Keratinocyte (primary cell): ENCODE measurements at regions not wholly inside any gene's neighbourhood (a gene's known extent, or its start where the extent isn't known, plus 50 kb on each side); places are given as distances from the start of the nearest gene placed in this dataset.

Source experiments
- DNase-seq: peaks from one replicate; pipeline ENCODE4 v3.0.0-alpha.2; 2011; ENCODE audit warnings: low read depth, missing footprints, low spot score
- FAIRE-seq: peaks from 2 replicates; lab custom pipeline; 2011; peaks lifted over from hg19 to GRCh38; lab: Jason Lieb, UNC
- H2AFZ ChIP-seq: 2 replicates; pipeline ENCODE4 v1.6.0; 2012; ENCODE audit warnings: low read length, control low read depth, inconsistent platforms; ENCODE audit not compliant: control insufficient read depth
- H3K27ac ChIP-seq: 2 replicates; pipeline ENCODE4 v1.5.1; 2011; ENCODE audit warnings: low read length; ENCODE audit not compliant: control insufficient read depth, insufficient read depth
- H3K27me3 ChIP-seq: 3 replicates; pipeline ENCODE4 v1.6.0; 2011; ENCODE audit warnings: low read length; ENCODE audit not compliant: control insufficient read depth, insufficient read depth; ENCODE audit errors: extremely low read depth
- H3K36me3 ChIP-seq, 2 experiments: 2 replicates in 1 of 2; 3 replicates in 1 of 2; pipeline ENCODE4 v1.5.1; 2011; ENCODE audit warnings: low read length in 2 of 2, mild to moderate bottlenecking in 1 of 2; ENCODE audit not compliant: control insufficient read depth in 2 of 2, insufficient read depth in 2 of 2; ENCODE audit errors: extremely low read depth in 1 of 2
- H3K4me1 ChIP-seq: 3 replicates; pipeline ENCODE4 v1.5.1; 2011; ENCODE audit warnings: low read length; ENCODE audit not compliant: control insufficient read depth, insufficient read depth; ENCODE audit errors: extremely low read depth
- H3K4me2 ChIP-seq: 3 replicates; pipeline ENCODE4 v1.6.0; 2011; ENCODE audit warnings: low read depth, low read length; ENCODE audit not compliant: control insufficient read depth, insufficient read depth; ENCODE audit errors: extremely low read depth
- H3K4me3 ChIP-seq, 3 experiments: fragments of 200-600 bp in 1 of 3; sonication (generic) in 1 of 3; 2 replicates in 2 of 3; 3 replicates in 1 of 3; pipeline ENCODE4 v1.5.1; 2011 to 2016; ENCODE audit warnings: low read length in 3 of 3, mild to moderate bottlenecking in 3 of 3, control low read depth in 2 of 3, inconsistent platforms in 1 of 3, low read depth in 1 of 3, mixed read lengths in 1 of 3, mixed run types in 1 of 3, moderate library complexity in 1 of 3; ENCODE audit not compliant: control insufficient read depth in 2 of 3, insufficient read depth in 2 of 3; ENCODE audit errors: extremely low read depth in 1 of 3
- H3K79me2 ChIP-seq: 2 replicates; pipeline ENCODE4 v1.6.0; 2012; ENCODE audit warnings: low read length; ENCODE audit not compliant: control insufficient read depth, insufficient read depth
- H3K9ac ChIP-seq: 3 replicates; pipeline ENCODE4 v1.6.0; 2011; ENCODE audit warnings: low read length; ENCODE audit not compliant: control insufficient read depth, insufficient read depth; ENCODE audit errors: extremely low read depth
- H3K9me1 ChIP-seq: 3 replicates; pipeline ENCODE4 v1.6.0; 2011; ENCODE audit warnings: low read length; ENCODE audit not compliant: control insufficient read depth, insufficient read depth; ENCODE audit errors: extremely low read depth
- H3K9me3 ChIP-seq: 2 replicates; pipeline ENCODE4 v1.5.1; 2012; ENCODE audit warnings: low read depth, low read length; ENCODE audit not compliant: control insufficient read depth
- H4K20me1 ChIP-seq: 3 replicates; pipeline ENCODE4 v1.6.0; 2011; ENCODE audit warnings: low read length; ENCODE audit not compliant: control insufficient read depth, insufficient read depth; ENCODE audit errors: extremely low read depth
- EZH2 ChIP-seq: IDR thresholded peaks from one replicate; pipeline ENCODE4 v1.6.1; 2012; ENCODE audit warnings: inconsistent platforms, mild to moderate bottlenecking, low read length, moderate library complexity
- dilution Hi-C: fragments of 300-500 bp; cut with MboI; formaldehyde crosslinking; loops from one replicate; pipeline ENCODE4 v1.7.0; 2020; ENCODE audit warnings: low sequenced_read_pairs; ENCODE audit not compliant: extremely low pct_ligation_motif_present
- TF ChIP-seq, protein P1 (sequence below), 3 experiments: IDR thresholded peaks in 1 of 3; conservative IDR thresholded peaks in 1 of 3; optimal IDR thresholded peaks in 1 of 3; 2 replicates in 2 of 3; 3 replicates in 1 of 3; pipeline versions ENCODE3 to v1.5.1; 2011; ENCODE audit warnings: low read length in 3 of 3, mild to moderate bottlenecking in 3 of 3, moderate library complexity in 2 of 3, control low read depth in 1 of 3, inconsistent platforms in 1 of 3; ENCODE audit not compliant: insufficient read depth in 2 of 3; ENCODE audit errors: extremely low read depth in 1 of 3

DNA sequence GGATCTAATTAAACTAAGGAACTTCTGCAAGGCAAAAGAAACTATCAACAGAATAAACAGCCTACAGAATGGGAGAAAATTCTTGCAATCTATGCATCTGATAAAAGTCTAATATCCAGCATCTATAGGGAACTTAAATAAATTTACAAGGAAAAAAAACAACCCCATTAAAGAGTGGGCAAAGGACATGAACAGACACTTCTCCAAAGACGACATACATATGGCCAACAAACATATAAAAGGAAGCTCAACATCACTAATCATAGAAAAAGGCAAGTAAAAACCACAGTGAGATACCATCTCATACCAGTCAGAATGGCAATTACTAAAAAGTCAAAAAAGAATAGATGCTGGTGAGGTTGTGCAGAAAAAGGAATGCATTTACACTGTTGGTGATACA is 134.8 kb upstream of the PAQR3 start:
- no peak for FAIRE-seq
- TF ChIP-seq, protein P1, sequence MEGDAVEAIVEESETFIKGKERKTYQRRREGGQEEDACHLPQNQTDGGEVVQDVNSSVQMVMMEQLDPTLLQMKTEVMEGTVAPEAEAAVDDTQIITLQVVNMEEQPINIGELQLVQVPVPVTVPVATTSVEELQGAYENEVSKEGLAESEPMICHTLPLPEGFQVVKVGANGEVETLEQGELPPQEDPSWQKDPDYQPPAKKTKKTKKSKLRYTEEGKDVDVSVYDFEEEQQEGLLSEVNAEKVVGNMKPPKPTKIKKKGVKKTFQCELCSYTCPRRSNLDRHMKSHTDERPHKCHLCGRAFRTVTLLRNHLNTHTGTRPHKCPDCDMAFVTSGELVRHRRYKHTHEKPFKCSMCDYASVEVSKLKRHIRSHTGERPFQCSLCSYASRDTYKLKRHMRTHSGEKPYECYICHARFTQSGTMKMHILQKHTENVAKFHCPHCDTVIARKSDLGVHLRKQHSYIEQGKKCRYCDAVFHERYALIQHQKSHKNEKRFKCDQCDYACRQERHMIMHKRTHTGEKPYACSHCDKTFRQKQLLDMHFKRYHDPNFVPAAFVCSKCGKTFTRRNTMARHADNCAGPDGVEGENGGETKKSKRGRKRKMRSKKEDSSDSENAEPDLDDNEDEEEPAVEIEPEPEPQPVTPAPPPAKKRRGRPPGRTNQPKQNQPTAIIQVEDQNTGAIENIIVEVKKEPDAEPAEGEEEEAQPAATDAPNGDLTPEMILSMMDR (optimal IDR thresholded peaks at IDR 0.05 in 1 of 3, IDR thresholded peaks at IDR 0.05 in 1 of 3, conservative IDR thresholded peaks at IDR 0.05 in 1 of 3; ENCODE audit: extremely low read depth in 1 of 3, insufficient read depth in 2 of 3, low read length in 3 of 3) = no peak
- TF ChIP-seq EZH2 = no peak

DNA sequence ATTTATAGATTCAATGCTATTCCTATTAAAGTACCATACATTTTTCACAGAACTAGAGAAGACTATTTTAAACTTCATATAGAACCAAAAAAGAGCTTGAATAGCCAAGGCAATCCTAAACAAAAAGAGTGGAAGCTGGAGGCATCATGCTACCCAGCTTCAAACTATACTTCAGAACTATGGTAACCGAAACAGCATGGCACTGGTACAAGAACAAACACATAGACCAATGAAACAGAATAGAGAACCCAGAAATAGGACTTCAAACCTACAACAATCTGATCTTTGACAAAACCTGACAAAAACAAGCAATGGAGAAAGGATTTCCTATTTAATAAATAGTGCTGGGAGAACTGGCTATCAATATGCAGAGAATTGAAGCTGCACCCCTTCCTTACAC is 134.2 kb upstream of the PAQR3 start:
- no peaks in the 10 kb centered on the region for H3K36me3 ChIP-seq
- no peak overlapping the region for H3K4me2 ChIP-seq

More for the DNA sequence above, 134.8 kb upstream of the PAQR3 start:
- dilution Hi-C loops = no loop called here
- H3K9me3 ChIP-seq = no peaks in the 10 kb centered on the region
- H4K20me1 ChIP-seq = no peaks in the 10 kb centered on the region
- H3K36me3 ChIP-seq = no peaks in the 10 kb centered on the region
- H3K79me2 ChIP-seq = no peaks in the 10 kb centered on the region
- no peaks in the 10 kb centered on the region for H3K27me3 ChIP-seq
- no peak for DNase-seq
- no peaks in the 10 kb centered on the region for H3K9me1 ChIP-seq
- H3K9ac ChIP-seq = no peak overlapping the region
- no peak overlapping the region for H3K27ac ChIP-seq
- H3K4me3 ChIP-seq = no peak overlapping the region
- H3K4me1 ChIP-seq = no peaks in the 10 kb centered on the region
- H3K4me2 ChIP-seq = no peak overlapping the region
- no peak overlapping the region for H2AFZ ChIP-seq

More for the DNA sequence above, 134.2 kb upstream of the PAQR3 start:
- Histone ChIP-seq H3K27me3 (no peaks in the 10 kb centered on the region), H3K27ac (no peak overlapping the region), H3K9me1 (no peaks in the 10 kb centered on the region), H4K20me1 (no peaks in the 10 kb centered on the region), H3K79me2 (no peaks in the 10 kb centered on the region), H3K9ac (no peak overlapping the region), H3K9me3 (no peaks in the 10 kb centered on the region), H3K4me3 (no peak overlapping the region), H2AFZ (no peak overlapping the region), H3K4me1 (no peaks in the 10 kb centered on the region)
- no peak for TF ChIP-seq EZH2
- TF ChIP-seq, protein P1 (optimal IDR thresholded peaks at IDR 0.05 in 1 of 3, IDR thresholded peaks at IDR 0.05 in 1 of 3, conservative IDR thresholded peaks at IDR 0.05 in 1 of 3; ENCODE audit: extremely low read depth in 1 of 3, insufficient read depth in 2 of 3, low read length in 3 of 3) = no peak
- FAIRE-seq (no peak), DNase-seq (no peak)
- dilution Hi-C loops = no loop called here
